ENCODE measurements at regions not wholly inside any gene's neighbourhood (a gene's known extent, or its start where the extent isn't known, plus 50 kb on each side); places are given as distances from the start of the nearest gene placed in this dataset.

- Histone ChIP-seq H3K4me3 (ENCODE audit: low read depth in 1 of 2, low read length in 2 of 2) (no peak overlapping the region), H3K9me3 (ENCODE audit: control insufficient read depth in 2 of 2, insufficient read depth in 1 of 2, low read depth in 1 of 2, low read length in 1 of 2) (peaks cover 0 to 3% of the 10 kb centered on the region in 2 donors), H3K27me3 (ENCODE audit: control insufficient read depth in 1 of 2, insufficient read depth in 2 of 2, low read length in 2 of 2) (no peaks in the 10 kb centered on the region), H3K4me1 (ENCODE audit: control insufficient read depth in 2 of 2, insufficient read depth in 2 of 2, low read length in 1 of 2) (peaks cover 0 to 3% of the 10 kb centered on the region in 2 donors), H3K36me3 (ENCODE audit: control insufficient read depth in 2 of 2, insufficient read depth in 2 of 2, low read length in 1 of 2) (no peaks in the 10 kb centered on the region), H3K27ac (ENCODE audit: low read depth in 2 of 2, low read length in 1 of 2) (no peak overlapping the region)
- WGBS, 2 donors = 79 to 80% methylated on average over 12 of the region's 12 CpGs
Observed at GRCh38 chr20:24765316-24766142, 183.5 kb upstream of the CST7 start.

GRCh38 chr20:24766143-24766527 is 182.9 kb upstream of the CST7 start:
- no peaks in the 10 kb centered on the region for H3K36me3 ChIP-seq (ENCODE audit: control insufficient read depth in 2 of 2, insufficient read depth in 2 of 2, low read length in 1 of 2)
- no peak overlapping the region for H3K27ac ChIP-seq (ENCODE audit: low read depth in 2 of 2, low read length in 1 of 2)
- WGBS, 2 donors = 67 to 78% methylated on average over 2 of the region's 2 CpGs
- peaks cover 0 to 3% of the 10 kb centered on the region in 2 donors for H3K9me3 ChIP-seq (ENCODE audit: control insufficient read depth in 2 of 2, insufficient read depth in 1 of 2, low read depth in 1 of 2, low read length in 1 of 2)
- H3K27me3 ChIP-seq (ENCODE audit: control insufficient read depth in 1 of 2, insufficient read depth in 2 of 2, low read length in 2 of 2) = no peaks in the 10 kb centered on the region
- H3K4me3 ChIP-seq (ENCODE audit: low read depth in 1 of 2, low read length in 2 of 2) = no peak overlapping the region
- peaks cover 0 to 3% of the 10 kb centered on the region in 2 donors for H3K4me1 ChIP-seq (ENCODE audit: control insufficient read depth in 2 of 2, insufficient read depth in 2 of 2, low read length in 1 of 2)

DNA sequence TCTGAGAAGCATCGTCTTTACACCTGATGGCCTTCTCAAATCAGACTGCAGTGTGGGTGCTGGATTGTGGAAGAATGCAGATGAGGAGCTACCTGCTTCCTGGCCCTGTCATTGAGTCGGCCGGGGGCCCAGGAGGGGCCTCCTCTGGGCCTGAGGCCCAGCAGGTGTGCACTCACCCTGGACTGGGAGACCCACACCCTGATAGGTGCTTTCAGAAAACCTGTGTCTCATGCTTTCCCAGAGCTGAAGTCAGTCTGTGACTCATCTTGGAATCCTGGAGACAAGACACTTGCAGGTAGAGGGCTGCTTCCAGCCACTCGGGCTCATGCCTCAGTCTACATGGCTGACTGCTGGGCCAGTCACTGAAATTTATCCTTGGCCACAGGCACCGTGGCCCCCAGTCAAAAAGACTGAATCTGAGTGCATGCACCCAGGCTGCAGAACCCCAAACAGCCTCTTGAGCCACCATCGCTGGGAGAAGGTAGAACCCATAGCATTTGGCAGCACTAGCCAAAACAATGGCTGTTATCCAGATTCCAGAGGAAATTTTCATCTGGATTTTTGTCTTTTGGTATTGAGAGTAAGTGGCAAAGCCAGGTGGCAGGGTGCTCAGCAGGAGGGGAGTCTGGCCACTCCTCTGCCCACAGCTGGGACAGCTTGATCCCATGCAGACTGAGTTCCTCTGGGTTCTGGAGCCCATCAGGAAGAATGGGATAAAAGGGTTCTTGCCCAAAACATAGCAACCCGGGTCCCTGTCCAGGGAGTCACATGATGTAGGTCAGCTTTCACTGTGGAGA is 182.0 kb upstream of the CST7 start:
- WGBS, 2 donors = 78 to 83% methylated on average over 7 of the region's 7 CpGs

DNA sequence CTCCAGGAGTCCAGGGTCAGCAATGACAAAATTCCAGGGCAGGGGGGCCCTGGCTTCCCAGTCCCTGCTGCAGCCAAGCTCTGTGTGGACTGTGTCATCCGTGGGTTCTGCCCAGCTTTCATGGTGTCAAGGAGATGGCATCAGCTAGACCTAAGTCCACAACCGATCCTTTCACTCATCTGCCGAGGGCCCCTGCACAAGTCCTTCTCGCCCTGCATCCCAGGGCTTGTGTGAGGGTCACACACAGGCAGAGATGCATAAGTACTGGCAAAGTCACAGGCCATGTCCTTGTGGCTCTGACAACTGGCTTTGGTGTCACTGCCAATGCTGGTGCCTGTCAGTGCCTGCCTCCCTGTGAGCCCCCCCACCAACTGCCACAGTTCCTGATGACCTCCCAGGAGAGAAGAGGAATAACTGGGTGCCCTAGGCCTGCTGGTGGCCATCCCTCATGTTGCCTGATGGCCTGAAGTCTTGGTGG is 181.4 kb upstream of the CST7 start:
- no peaks in the 10 kb centered on the region for H3K36me3 ChIP-seq (ENCODE audit: control insufficient read depth in 2 of 2, insufficient read depth in 2 of 2, low read length in 1 of 2)
- 94% methylated on average over 4 of the region's 4 CpGs for WGBS, 2 donors
- H3K27me3 ChIP-seq (ENCODE audit: control insufficient read depth in 1 of 2, insufficient read depth in 2 of 2, low read length in 2 of 2) = no peaks in the 10 kb centered on the region
- no peak overlapping the region for H3K27ac ChIP-seq (ENCODE audit: low read depth in 2 of 2, low read length in 1 of 2)
- no peak overlapping the region for H3K4me3 ChIP-seq (ENCODE audit: low read depth in 1 of 2, low read length in 2 of 2)
- H3K9me3 ChIP-seq (ENCODE audit: control insufficient read depth in 2 of 2, insufficient read depth in 1 of 2, low read depth in 1 of 2, low read length in 1 of 2) = peaks cover 0 to 3% of the 10 kb centered on the region in 2 donors
- H3K4me1 ChIP-seq (ENCODE audit: control insufficient read depth in 2 of 2, insufficient read depth in 2 of 2, low read length in 1 of 2) = peaks cover 0 to 4% of the 10 kb centered on the region in 2 donors

More for the DNA sequence above, 182.0 kb upstream of the CST7 start:
- peaks cover 0 to 3% of the 10 kb centered on the region in 2 donors for H3K9me3 ChIP-seq (ENCODE audit: control insufficient read depth in 2 of 2, insufficient read depth in 1 of 2, low read depth in 1 of 2, low read length in 1 of 2)
- no peak overlapping the region for H3K27ac ChIP-seq (ENCODE audit: low read depth in 2 of 2, low read length in 1 of 2)
- H3K36me3 ChIP-seq (ENCODE audit: control insufficient read depth in 2 of 2, insufficient read depth in 2 of 2, low read length in 1 of 2) = no peaks in the 10 kb centered on the region
- peaks cover 0 to 3% of the 10 kb centered on the region in 2 donors for H3K4me1 ChIP-seq (ENCODE audit: control insufficient read depth in 2 of 2, insufficient read depth in 2 of 2, low read length in 1 of 2)
- H3K4me3 ChIP-seq (ENCODE audit: low read depth in 1 of 2, low read length in 2 of 2) = no peak overlapping the region
- H3K27me3 ChIP-seq (ENCODE audit: control insufficient read depth in 1 of 2, insufficient read depth in 2 of 2, low read length in 2 of 2) = no peaks in the 10 kb centered on the region

DNA sequence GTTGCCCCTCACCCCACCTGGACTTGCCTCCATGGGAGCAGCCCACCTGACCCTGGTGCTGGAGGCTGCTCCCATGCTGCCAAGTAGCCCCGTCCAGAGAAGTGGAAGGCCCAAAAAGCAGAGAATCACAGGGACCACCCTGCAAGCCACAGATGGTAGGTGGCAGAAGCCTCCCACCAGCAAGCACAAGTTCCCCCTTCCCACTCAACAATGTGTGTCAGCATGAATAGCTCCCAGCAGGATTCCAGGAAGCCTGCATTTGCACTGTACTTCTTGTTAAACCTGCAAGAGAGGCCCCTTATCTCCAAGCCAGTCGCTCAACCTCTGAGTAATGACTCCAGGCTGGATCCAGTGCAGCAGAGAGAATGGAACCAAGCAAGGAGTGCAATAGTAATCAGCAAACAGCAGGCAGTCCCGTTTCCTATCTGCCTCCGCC is 180.8 kb upstream of the CST7 start:
- Histone ChIP-seq H3K4me1 (ENCODE audit: control insufficient read depth in 2 of 2, insufficient read depth in 2 of 2, low read length in 1 of 2) (peaks cover 0 to 8% of the 10 kb centered on the region in 2 donors), H3K27me3 (ENCODE audit: control insufficient read depth in 1 of 2, insufficient read depth in 2 of 2, low read length in 2 of 2) (no peaks in the 10 kb centered on the region), H3K9me3 (ENCODE audit: control insufficient read depth in 2 of 2, insufficient read depth in 1 of 2, low read depth in 1 of 2, low read length in 1 of 2) (peaks cover 0 to 3% of the 10 kb centered on the region in 2 donors), H3K36me3 (ENCODE audit: control insufficient read depth in 2 of 2, insufficient read depth in 2 of 2, low read length in 1 of 2) (no peaks in the 10 kb centered on the region), H3K27ac (ENCODE audit: low read depth in 2 of 2, low read length in 1 of 2) (no peak overlapping the region), H3K4me3 (ENCODE audit: low read depth in 1 of 2, low read length in 2 of 2) (no peak overlapping the region)
- WGBS, 2 donors = 69 to 75% methylated on average over 4 of the region's 4 CpGs

DNA sequence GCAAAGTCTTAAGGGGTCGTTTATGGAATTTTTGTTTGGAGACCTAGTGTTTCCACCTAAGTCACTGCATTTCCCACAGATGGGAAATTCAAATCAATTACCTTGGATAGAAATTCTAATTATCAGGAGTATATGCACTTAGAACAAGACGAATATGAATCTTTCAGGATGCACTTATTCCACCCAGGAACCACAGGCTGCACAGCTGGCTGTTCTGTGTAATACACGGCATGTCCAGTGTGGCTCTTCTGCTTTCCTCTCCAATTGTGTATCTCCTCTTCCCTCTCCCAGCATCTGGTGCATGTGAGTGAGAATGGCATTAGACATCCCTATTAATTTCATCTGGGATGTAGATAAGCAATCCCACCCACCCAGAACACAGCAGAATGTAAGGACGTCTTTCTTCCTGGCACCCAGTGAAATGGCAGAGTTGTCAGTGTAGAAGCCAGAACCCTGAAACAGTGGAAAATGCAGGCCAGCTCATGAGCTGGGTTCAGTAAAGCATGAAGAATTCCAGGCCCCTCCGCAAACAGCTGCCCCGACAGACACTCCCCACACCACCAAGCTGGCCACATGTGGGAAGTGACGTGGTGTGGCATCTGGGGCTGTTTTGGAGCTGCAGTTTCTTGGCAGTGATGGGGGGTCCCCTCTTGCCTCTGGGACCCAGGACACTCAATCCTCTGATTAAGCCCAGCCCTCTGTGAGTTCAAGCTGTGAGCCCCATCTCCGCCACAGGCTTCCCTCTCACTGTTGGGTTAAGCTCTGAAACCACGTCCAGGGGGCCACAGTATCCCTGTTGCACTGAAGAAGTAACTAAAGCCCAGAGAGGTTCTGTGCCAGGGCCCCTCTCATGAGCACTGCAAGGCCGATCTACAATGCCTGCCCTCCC is 180.1 kb upstream of the CST7 start:
- Histone ChIP-seq H3K9me3 (ENCODE audit: control insufficient read depth in 2 of 2, insufficient read depth in 1 of 2, low read depth in 1 of 2, low read length in 1 of 2) (peaks cover 0 to 3% of the 10 kb centered on the region in 2 donors), H3K27me3 (ENCODE audit: control insufficient read depth in 1 of 2, insufficient read depth in 2 of 2, low read length in 2 of 2) (no peaks in the 10 kb centered on the region), H3K36me3 (ENCODE audit: control insufficient read depth in 2 of 2, insufficient read depth in 2 of 2, low read length in 1 of 2) (no peaks in the 10 kb centered on the region), H3K4me1 (ENCODE audit: control insufficient read depth in 2 of 2, insufficient read depth in 2 of 2, low read length in 1 of 2) (peaks cover 0 to 8% of the 10 kb centered on the region in 2 donors), H3K4me3 (ENCODE audit: low read depth in 1 of 2, low read length in 2 of 2) (no peak overlapping the region), H3K27ac (ENCODE audit: low read depth in 2 of 2, low read length in 1 of 2) (no peak overlapping the region)
- 78 to 84% methylated on average over 10 of the region's 10 CpGs for WGBS, 2 donors

- Histone ChIP-seq H3K4me1 (ENCODE audit: control insufficient read depth in 2 of 2, insufficient read depth in 2 of 2, low read length in 1 of 2) (peaks cover 0 to 5% of the 10 kb centered on the region in 2 donors), H3K27me3 (ENCODE audit: control insufficient read depth in 1 of 2, insufficient read depth in 2 of 2, low read length in 2 of 2) (no peaks in the 10 kb centered on the region), H3K27ac (ENCODE audit: low read depth in 2 of 2, low read length in 1 of 2) (no peak overlapping the region), H3K9me3 (ENCODE audit: control insufficient read depth in 2 of 2, insufficient read depth in 1 of 2, low read depth in 1 of 2, low read length in 1 of 2) (no peaks in the 10 kb centered on the region), H3K4me3 (ENCODE audit: low read depth in 1 of 2, low read length in 2 of 2) (no peak overlapping the region), H3K36me3 (ENCODE audit: control insufficient read depth in 2 of 2, insufficient read depth in 2 of 2, low read length in 1 of 2) (no peaks in the 10 kb centered on the region)
- WGBS, 2 donors = 90 to 92% methylated on average over 18 of the region's 18 CpGs
Observed at GRCh38 chr20:24769878-24770627, 179.0 kb upstream of the CST7 start.

GRCh38 chr20:24770628-24771541 is 178.2 kb upstream of the CST7 start:
- Histone ChIP-seq H3K36me3 (ENCODE audit: control insufficient read depth in 2 of 2, insufficient read depth in 2 of 2, low read length in 1 of 2) (no peaks in the 10 kb centered on the region), H3K9me3 (ENCODE audit: control insufficient read depth in 2 of 2, insufficient read depth in 1 of 2, low read depth in 1 of 2, low read length in 1 of 2) (no peaks in the 10 kb centered on the region), H3K4me3 (ENCODE audit: low read depth in 1 of 2, low read length in 2 of 2) (no peak overlapping the region), H3K4me1 (ENCODE audit: control insufficient read depth in 2 of 2, insufficient read depth in 2 of 2, low read length in 1 of 2) (peaks cover 0 to 5% of the 10 kb centered on the region in 2 donors), H3K27ac (ENCODE audit: low read depth in 2 of 2, low read length in 1 of 2) (no peak overlapping the region), H3K27me3 (ENCODE audit: control insufficient read depth in 1 of 2, insufficient read depth in 2 of 2, low read length in 2 of 2) (no peaks in the 10 kb centered on the region)
- 89 to 90% methylated on average over 17 of the region's 17 CpGs for WGBS, 2 donors
